ENCODE measurements at regions not wholly inside any gene's neighbourhood (a gene's known extent, or its start where the extent isn't known, plus 50 kb on each side); places are given as distances from the start of the nearest gene placed in this dataset.
"Not testable (repeated sequence)": the region's sequence is repeated elsewhere in the genome, so short reads cannot be mapped to it uniquely, and the experiment has no call there.

- intact Hi-C loops (cut with micrococcal nuclease); H3K4me1 Mint-ChIP-seq (ENCODE audit: low read depth): not testable (repeated sequence)
Measured at GRCh38 chr17:62231293-62231692, 149.1 kb upstream of the EFCAB3 start.

GRCh38 chr17:62226610-62227240 lies 153.6 kb upstream of the EFCAB3 start:
- intact Hi-C loops (cut with micrococcal nuclease) = not testable (repeated sequence)

More at GRCh38 chr17:62231293-62231692, 149.1 kb upstream of the EFCAB3 start:
- H3K27me3 Mint-ChIP-seq; H3K9me3 Mint-ChIP-seq; H3K36me3 Mint-ChIP-seq (ENCODE audit: low read depth); H3K27ac Mint-ChIP-seq; H3K4me3 Mint-ChIP-seq: not testable (repeated sequence)

GRCh38 chr17:62223585-62223984 lies 156.8 kb upstream of the EFCAB3 start:
- H3K9me3 Mint-ChIP-seq; H3K4me3 Mint-ChIP-seq; H3K27me3 Mint-ChIP-seq; H3K27ac Mint-ChIP-seq; H3K36me3 Mint-ChIP-seq (ENCODE audit: low read depth); intact Hi-C loops (cut with micrococcal nuclease): not testable (repeated sequence)
- H3K4me1 Mint-ChIP-seq (ENCODE audit: low read depth) = peaks cover 16% of the 10 kb centered on the region

More at GRCh38 chr17:62226610-62227240, 153.6 kb upstream of the EFCAB3 start:
- H3K27me3 Mint-ChIP-seq; H3K9me3 Mint-ChIP-seq; H3K4me1 Mint-ChIP-seq (ENCODE audit: low read depth); H3K27ac Mint-ChIP-seq; H3K4me3 Mint-ChIP-seq; H3K36me3 Mint-ChIP-seq (ENCODE audit: low read depth): not testable (repeated sequence)

- Mint-ChIP-seq H3K4me3 (no peak overlapping the region), H3K27me3 (peaks cover 2% of the 10 kb centered on the region), H3K9me3 (no peaks in the 10 kb centered on the region), H3K27ac (no peak overlapping the region), H3K4me1 (ENCODE audit: low read depth) (peaks cover 16% of the 10 kb centered on the region), H3K36me3 (ENCODE audit: low read depth) (no peaks in the 10 kb centered on the region)
- intact Hi-C loops (cut with micrococcal nuclease) = loop anchor here (10.0 kb wide), 1 partner anchor 55 kb away; no protein-coding TSS in a partner anchor
Measured at GRCh38 chr17:62219221-62219899, 154.3 kb upstream of the MED13 start.

GRCh38 chr17:62216847-62217246 lies 151.8 kb upstream of the MED13 start:
- Mint-ChIP-seq H3K27ac (no peak overlapping the region), H3K9me3 (no peaks in the 10 kb centered on the region), H3K27me3 (peaks cover 8% of the 10 kb centered on the region), H3K4me1 (ENCODE audit: low read depth) (peaks cover 16% of the 10 kb centered on the region), H3K4me3 (no peak overlapping the region), H3K36me3 (ENCODE audit: low read depth) (no peaks in the 10 kb centered on the region)
- intact Hi-C loops (cut with micrococcal nuclease) = loop anchor here (10.0 kb wide), 1 partner anchor 52 kb away; no protein-coding TSS in a partner anchor

GRCh38 chr17:62215891-62216290 lies 150.8 kb upstream of the MED13 start:
- intact Hi-C loops (cut with micrococcal nuclease) = loop anchor here (10.0 kb wide), 1 partner anchor 51 kb away; no protein-coding TSS in a partner anchor
- H3K27ac Mint-ChIP-seq; H3K36me3 Mint-ChIP-seq (ENCODE audit: low read depth); H3K4me3 Mint-ChIP-seq; H3K9me3 Mint-ChIP-seq: not testable (repeated sequence)
- peaks cover 11% of the 10 kb centered on the region for H3K27me3 Mint-ChIP-seq
- peaks cover 11% of the 10 kb centered on the region for H3K4me1 Mint-ChIP-seq (ENCODE audit: low read depth)

- Mint-ChIP-seq H3K27me3 (peaks cover under 1% of the 10 kb centered on the region), H3K4me1 (ENCODE audit: low read depth) (peaks cover 10% of the 10 kb centered on the region), H3K4me3 (no peak overlapping the region), H3K36me3 (ENCODE audit: low read depth) (no peaks in the 10 kb centered on the region), H3K27ac (no peak overlapping the region), H3K9me3 (peaks cover 9% of the 10 kb centered on the region)
- intact Hi-C loops (cut with micrococcal nuclease) = no loop called here
Measured at GRCh38 chr17:62206550-62206949, 141.5 kb upstream of the MED13 start.

GRCh38 chr17:62197156-62197555 lies 132.1 kb upstream of the MED13 start:
- intact Hi-C loops (cut with micrococcal nuclease); H3K36me3 Mint-ChIP-seq (ENCODE audit: low read depth); H3K27ac Mint-ChIP-seq; H3K27me3 Mint-ChIP-seq; H3K4me3 Mint-ChIP-seq; H3K9me3 Mint-ChIP-seq: not testable (repeated sequence)
- peaks cover 36% of the 10 kb centered on the region for H3K4me1 Mint-ChIP-seq (ENCODE audit: low read depth)

- intact Hi-C loops (cut with micrococcal nuclease); H3K9me3 Mint-ChIP-seq; H3K4me3 Mint-ChIP-seq; H3K27ac Mint-ChIP-seq; H3K27me3 Mint-ChIP-seq; H3K36me3 Mint-ChIP-seq (ENCODE audit: low read depth): not testable (repeated sequence)
- H3K4me1 Mint-ChIP-seq (ENCODE audit: low read depth) = peaks cover 36% of the 10 kb centered on the region
Measured at GRCh38 chr17:62196587-62196986, 131.5 kb upstream of the MED13 start.

GRCh38 chr17:62194401-62194800 lies 129.3 kb upstream of the MED13 start:
- intact Hi-C loops (cut with micrococcal nuclease) = no loop called here
- H3K4me1 Mint-ChIP-seq (ENCODE audit: low read depth) = peaks cover 21% of the 10 kb centered on the region
- no peak overlapping the region for H3K4me3 Mint-ChIP-seq
- no peak overlapping the region for H3K27ac Mint-ChIP-seq
- H3K36me3 Mint-ChIP-seq (ENCODE audit: low read depth) = no peaks in the 10 kb centered on the region
- H3K27me3 Mint-ChIP-seq = peaks cover 5% of the 10 kb centered on the region
- no peaks in the 10 kb centered on the region for H3K9me3 Mint-ChIP-seq

GRCh38 chr17:62193249-62193648 lies 128.2 kb upstream of the MED13 start:
- H3K4me3 Mint-ChIP-seq = no peak overlapping the region
- no peaks in the 10 kb centered on the region for H3K36me3 Mint-ChIP-seq (ENCODE audit: low read depth)
- H3K27me3 Mint-ChIP-seq = peaks cover 5% of the 10 kb centered on the region
- intact Hi-C loops (cut with micrococcal nuclease) = no loop called here
- no peak overlapping the region for H3K27ac Mint-ChIP-seq
- H3K9me3 Mint-ChIP-seq = no peaks in the 10 kb centered on the region
- H3K4me1 Mint-ChIP-seq (ENCODE audit: low read depth) = peaks cover 13% of the 10 kb centered on the region

GRCh38 chr17:62191390-62192361 lies 126.6 kb upstream of the MED13 start:
- intact Hi-C loops (cut with micrococcal nuclease) = no loop called here
- Mint-ChIP-seq H3K27me3 (peaks cover 3% of the 10 kb centered on the region), H3K4me1 (ENCODE audit: low read depth) (no peaks in the 10 kb centered on the region)

GRCh38 chr17:62189377-62189776 lies 124.3 kb upstream of the MED13 start:
- Mint-ChIP-seq H3K27ac (no peak overlapping the region), H3K9me3 (no peaks in the 10 kb centered on the region), H3K27me3 (peaks cover 5% of the 10 kb centered on the region), H3K4me3 (no peak overlapping the region), H3K4me1 (ENCODE audit: low read depth) (no peaks in the 10 kb centered on the region), H3K36me3 (ENCODE audit: low read depth) (no peaks in the 10 kb centered on the region)
- intact Hi-C loops (cut with micrococcal nuclease) = no loop called here

More at GRCh38 chr17:62191390-62192361, 126.6 kb upstream of the MED13 start:
- Mint-ChIP-seq H3K27ac (no peak overlapping the region), H3K36me3 (ENCODE audit: low read depth) (no peaks in the 10 kb centered on the region), H3K9me3 (no peaks in the 10 kb centered on the region), H3K4me3 (no peak overlapping the region)

- Mint-ChIP-seq H3K27ac (no peak overlapping the region), H3K4me1 (ENCODE audit: low read depth) (no peaks in the 10 kb centered on the region), H3K4me3 (no peak overlapping the region), H3K9me3 (no peaks in the 10 kb centered on the region), H3K27me3 (peaks cover 5% of the 10 kb centered on the region), H3K36me3 (ENCODE audit: low read depth) (no peaks in the 10 kb centered on the region)
- intact Hi-C loops (cut with micrococcal nuclease) = no loop called here
Measured at GRCh38 chr17:62188713-62189112, 123.6 kb upstream of the MED13 start.
